Stimulated activated CD4-positive, alpha-beta T cell treated with anti-CD3 and anti-CD28 coated beads, Interleukin-15, amount 100 ng/mL, for 24 hours (primary cell): ENCODE measurements at regions not wholly inside any gene's neighbourhood (a gene's known extent, or its start where the extent isn't known, plus 50 kb on each side); places are given as distances from the start of the nearest gene placed in this dataset.

ENCODE experiments used
- DNase-seq: peaks from one replicate; pipeline ENCODE4 v3.0.0-alpha.2; 2020

DNA sequence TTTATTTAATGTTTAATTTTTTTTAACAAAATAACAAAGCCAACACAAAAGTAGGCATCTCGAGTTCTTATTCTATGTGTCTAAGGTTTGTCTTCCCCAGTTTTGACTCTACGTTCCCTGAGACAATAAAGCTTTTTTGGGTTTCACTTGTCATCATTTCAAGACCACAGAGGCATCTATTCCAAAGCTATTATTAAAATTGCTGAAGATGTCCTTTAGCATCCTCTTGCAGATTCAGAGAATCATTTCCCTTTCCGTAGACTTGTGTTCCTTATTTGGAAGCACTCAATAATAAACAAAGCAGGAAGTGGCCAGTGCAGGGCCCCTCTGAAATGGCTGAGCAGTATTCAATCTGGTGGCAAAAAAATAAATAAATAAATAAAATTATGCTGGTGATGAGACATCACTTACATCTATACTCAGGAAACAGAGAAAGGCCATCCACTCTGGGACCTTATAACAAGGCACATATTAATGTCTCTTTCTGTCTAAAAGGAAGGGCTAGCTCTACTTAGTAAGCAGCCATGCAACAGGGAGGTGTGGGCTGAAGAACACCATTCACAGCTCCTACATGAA is 362.3 kb downstream of the WDR72 start:
- DNase-seq, result no peak

DNA sequence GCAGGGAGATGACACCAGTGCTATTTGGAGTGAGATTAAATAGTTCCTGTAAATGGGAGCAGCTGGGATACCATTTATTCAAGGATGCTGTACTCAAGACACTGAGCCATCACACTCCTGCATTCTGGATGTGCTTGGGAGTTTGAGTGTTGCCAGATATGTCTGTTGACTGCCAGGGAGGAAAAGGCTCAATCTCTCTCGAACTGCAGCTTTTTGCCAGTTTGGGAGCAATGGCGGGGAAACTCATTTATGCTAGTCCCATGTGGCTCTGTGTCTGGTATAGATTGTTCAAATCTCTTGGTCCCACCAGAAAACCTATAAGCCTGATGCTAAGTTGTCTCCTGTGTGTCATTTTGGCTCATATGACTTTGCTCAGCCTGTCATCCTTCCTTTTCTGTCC is 363.6 kb downstream of the WDR72 start:
- no peak for DNase-seq

- no peak for DNase-seq
Observed at GRCh38 chr15:53390549-53390948, 368.9 kb downstream of the WDR72 start.

DNA sequence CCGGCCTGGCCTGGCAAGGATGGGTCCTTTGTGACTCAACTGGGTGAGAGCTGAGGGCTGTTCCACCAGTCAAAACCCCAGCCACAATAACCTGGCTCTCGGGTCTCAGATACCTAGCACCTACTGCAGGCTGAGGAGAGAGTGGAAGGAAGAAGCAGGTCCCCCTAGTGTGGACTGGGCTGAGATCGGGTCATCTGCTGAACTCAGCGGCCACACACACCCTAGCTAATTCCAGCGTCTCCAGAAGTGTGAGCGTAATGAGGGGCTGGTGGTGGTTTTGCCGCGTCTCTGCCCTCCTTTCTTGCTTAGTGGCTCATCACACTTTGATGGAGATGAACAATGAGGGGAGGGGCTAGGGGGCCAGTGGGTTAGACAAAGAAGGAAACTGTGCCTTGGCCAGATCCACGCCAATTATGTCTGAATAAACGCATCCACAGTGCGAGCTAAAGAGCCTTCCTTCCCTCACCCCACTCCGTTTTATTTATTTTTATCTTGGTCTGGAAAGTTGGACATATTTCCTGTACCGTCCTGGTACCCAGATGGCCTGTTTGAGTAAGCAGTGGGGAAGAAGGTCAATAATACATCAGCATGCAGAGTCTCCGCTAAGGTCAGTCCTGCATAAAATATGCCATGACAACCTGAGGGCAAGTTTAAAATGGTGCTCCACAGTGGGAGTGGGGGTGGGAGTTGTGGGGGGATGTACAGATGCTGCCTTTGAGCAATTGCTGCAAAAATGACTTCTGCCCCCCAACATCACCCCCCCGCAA is 370.0 kb downstream of the WDR72 start:
- no peak for DNase-seq

DNA sequence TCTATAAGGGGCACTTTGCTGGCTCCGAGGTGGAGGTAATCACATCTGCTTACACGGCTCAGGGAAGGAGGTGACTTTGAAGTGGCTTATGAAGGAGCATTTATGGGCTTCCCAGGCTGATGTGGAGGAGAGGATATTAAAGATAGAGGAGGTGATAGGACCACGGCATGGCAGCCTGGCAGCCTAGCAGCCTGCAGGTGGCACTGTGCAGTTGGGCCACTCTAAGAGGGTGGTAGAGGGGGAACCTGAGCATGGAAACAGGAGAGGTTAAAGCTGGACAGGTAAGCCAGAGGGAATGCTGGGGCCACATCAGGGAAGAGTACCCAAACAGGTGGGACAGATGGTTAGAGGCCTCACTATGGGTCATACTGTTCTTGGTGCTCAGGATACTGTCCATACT is 375.0 kb downstream of the WDR72 start:
- no peak for DNase-seq

- no peak for DNase-seq
Observed at GRCh38 chr15:53378096-53378800, 381.2 kb downstream of the WDR72 start.

- no peak for DNase-seq
Observed at GRCh38 chr15:53367740-53368139, 391.7 kb downstream of the WDR72 start.

- no peak for DNase-seq
Observed at GRCh38 chr15:53360881-53361280, 398.6 kb downstream of the WDR72 start.

- no peak for DNase-seq
Observed at GRCh38 chr15:53359038-53359437, 400.4 kb downstream of the WDR72 start.

- no peak for DNase-seq
Observed at GRCh38 chr15:53354874-53355273, 404.6 kb downstream of the WDR72 start.

GRCh38 chr15:53351373-53351772 is 408.1 kb downstream of the WDR72 start:
- no peak for DNase-seq

DNA sequence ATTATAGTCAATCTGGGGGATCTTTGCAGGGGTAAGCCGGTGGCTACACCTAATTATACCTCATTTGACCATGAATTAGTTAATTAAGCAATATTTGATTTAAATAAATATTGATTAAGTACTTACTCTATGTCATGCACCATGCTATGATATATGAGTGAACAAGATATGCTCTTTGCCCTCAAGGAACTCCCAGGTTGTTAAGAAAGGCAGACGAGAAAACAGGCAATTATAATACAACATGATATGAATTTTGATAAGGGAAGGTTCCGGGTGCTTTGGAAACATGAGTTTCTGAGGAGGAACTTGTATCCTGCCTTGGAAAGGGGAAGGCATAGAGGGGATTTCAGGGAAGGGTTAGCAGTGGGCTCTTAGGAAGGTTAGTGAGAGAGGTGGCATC is 412.9 kb downstream of the WDR72 start:
- no peak for DNase-seq

DNA sequence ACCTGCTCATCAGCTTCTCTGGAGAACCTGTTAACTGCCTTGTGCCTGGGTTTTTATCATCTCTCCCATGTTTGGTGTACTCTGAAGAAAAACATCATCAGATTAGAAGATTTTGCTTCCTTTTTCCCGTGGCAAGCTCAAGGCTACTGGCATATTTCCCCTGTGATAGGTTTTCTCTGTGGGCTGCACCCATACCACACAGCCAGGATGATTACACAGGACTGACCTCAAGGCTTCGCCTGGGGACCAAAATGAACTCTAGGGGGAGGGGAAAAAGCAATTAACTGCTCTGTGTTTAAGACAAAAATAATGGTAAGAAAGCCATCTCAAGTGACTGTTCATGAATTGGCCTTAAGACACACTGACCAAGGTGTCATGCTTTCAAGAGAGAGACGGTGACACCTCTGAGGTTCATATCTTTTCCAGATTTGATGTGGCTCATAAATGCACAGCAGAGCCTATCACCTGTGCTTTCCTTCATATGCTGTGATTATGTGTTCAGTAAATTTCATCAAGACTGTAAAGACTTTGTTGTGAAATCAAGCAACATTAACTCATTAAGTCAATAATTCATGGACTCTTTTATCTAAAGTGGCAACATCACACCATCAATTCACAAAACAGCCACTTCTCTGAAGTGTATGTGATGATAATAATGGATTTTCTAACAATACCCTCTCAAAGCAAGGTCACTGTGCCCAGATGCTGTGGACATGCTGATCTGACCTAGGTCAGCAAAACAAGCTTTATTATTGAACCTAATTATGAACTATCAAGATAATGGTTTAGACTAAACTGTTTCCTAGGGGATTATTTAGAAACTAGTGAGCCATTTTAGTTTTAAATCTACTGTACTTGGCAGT is 427.9 kb downstream of the WDR72 start:
- DNase-seq, result no peak

DNA sequence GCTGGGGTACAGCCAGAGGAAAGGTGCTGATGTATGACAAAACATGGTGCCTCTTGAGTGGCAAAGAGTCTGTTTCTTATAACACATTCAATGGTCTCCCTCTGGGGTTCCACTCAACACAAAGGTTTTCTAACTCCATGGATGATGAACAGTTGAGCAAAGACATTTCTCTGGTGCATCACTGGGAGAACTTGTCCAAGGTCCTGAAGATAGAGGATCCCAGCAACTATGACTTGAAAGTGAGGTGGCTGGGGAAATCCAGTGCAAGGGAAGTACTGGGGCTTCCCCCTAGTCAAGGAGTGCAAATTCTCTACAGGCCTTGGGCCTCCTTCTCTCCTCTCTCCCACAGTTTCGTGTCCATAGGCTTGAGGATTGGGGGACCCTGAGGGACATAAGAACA is 431.1 kb downstream of the WDR72 start:
- DNase-seq, result no peak

DNA sequence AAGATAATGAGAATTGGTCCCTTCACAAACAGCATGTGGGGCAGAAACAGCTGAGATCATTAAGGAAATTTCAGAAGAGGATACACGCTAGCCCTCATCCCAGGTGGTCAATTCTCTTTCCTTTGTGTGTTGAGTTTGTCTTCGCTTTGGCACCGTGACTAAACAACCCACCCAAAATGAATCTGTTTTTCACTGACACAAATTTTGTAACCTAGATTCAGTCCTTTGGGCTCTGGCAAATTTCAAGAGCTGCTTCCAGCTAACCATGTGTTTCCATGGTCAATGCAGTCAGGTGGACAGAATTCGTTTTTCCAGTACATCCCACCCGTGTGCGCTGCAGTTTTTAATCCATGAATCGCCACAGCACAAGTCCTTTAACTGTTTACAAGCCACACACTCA is 435.4 kb downstream of the WDR72 start:
- DNase-seq, result no peak

DNA sequence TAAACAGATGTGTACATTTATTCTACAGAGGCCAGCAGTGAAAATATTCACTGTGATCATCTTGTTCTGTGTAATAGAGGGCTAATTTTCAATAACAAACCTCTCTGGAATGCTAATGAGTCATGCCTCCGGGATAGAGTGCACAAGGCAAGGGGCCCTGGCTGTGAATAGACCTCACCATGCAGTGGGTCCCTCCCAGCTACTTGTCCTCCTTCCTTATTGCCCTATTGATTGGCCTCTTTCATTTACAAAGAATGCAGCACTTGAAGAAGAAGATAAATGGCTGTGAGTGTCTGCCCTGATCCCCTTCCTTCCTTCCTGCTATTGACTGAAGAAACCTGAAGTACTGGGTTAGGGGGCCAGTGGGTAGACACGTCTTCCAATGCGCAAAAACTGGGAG is 436.3 kb downstream of the WDR72 start:
- no peak for DNase-seq

GRCh38 chr15:53320816-53321215 is 438.6 kb downstream of the WDR72 start:
- DNase-seq, result no peak

- DNase-seq, result no peak
Observed at GRCh38 chr15:53312707-53313106, 446.8 kb downstream of the WDR72 start.

GRCh38 chr15:53310709-53311108 is 448.8 kb downstream of the WDR72 start:
- DNase-seq, result no peak

DNA sequence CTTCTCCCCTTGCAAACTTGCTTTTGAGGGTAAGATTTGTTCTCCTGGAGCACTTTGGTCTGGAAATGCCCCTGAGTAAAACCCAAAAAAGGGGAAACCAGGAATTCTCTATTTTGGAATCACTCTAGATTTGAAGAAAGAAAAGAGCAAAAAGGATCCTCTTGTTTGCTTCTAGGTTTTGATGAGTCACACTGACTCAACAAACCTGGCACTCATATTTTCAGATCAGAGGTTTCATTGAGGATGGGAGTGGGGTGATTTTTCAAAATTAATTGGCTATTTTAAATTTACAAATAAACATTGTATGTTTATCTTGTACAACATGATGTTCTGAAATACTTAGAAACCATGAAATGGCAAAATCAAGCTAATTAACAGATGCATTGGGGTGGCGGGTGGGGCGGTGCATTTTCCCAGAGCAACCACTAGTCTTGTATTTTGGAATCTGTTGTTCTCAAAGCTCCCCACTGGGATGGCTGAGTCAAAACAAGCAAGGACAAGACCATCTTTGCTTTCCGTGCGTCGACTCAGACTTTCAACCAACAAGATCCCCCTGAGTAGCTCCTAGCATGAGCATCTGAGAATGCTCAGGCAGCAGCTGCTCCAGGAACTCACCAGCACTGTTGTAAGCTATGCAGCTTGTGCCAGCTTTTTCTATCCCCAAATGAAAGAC is 451.4 kb downstream of the WDR72 start:
- DNase-seq, result no peak

GRCh38 chr15:53305554-53305953 is 453.9 kb downstream of the WDR72 start:
- no peak for DNase-seq

DNA sequence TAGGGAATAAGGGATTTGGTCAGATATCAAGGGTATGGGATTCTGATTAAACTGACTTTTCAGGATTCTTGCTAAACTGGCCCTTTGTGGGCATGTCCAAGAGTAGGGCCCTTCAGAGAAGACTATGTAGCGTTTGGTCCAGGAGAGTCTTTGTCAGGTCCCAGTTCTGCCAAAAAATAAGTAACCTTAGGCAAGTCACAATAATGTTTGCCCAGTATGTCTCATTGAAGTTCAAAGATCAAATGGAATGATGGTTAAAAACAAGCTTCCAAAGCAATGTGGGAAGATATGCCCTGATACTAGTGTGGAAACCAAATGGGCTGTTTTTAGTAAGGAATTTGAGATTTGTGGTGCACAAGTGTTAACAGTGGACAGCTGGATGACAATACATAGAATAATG is 454.4 kb downstream of the WDR72 start:
- no peak for DNase-seq

GRCh38 chr15:53297828-53298227 is 461.6 kb downstream of the WDR72 start:
- DNase-seq, result no peak
